GM19395 (cell line): ENCODE measurements at regions not wholly inside any gene's neighbourhood (a gene's known extent, or its start where the extent isn't known, plus 50 kb on each side); places are given as distances from the start of the nearest gene placed in this dataset.
A peak's percentile ranks its signal among the peaks of the same experiment; 100 is the strongest.
"Not testable (repeated sequence)": the region's sequence is repeated elsewhere in the genome, so short reads cannot be mapped to it uniquely, and the experiment has no call there.

Source experiments
- ATAC-seq: cut with Tn5 transposase; IDR thresholded peaks from one replicate; pipeline ENCODE4 v1.9.1; 2021; ENCODE audit warnings: mild to moderate bottlenecking, moderate library complexity; ENCODE audit not compliant: unreplicated experiment

DNA sequence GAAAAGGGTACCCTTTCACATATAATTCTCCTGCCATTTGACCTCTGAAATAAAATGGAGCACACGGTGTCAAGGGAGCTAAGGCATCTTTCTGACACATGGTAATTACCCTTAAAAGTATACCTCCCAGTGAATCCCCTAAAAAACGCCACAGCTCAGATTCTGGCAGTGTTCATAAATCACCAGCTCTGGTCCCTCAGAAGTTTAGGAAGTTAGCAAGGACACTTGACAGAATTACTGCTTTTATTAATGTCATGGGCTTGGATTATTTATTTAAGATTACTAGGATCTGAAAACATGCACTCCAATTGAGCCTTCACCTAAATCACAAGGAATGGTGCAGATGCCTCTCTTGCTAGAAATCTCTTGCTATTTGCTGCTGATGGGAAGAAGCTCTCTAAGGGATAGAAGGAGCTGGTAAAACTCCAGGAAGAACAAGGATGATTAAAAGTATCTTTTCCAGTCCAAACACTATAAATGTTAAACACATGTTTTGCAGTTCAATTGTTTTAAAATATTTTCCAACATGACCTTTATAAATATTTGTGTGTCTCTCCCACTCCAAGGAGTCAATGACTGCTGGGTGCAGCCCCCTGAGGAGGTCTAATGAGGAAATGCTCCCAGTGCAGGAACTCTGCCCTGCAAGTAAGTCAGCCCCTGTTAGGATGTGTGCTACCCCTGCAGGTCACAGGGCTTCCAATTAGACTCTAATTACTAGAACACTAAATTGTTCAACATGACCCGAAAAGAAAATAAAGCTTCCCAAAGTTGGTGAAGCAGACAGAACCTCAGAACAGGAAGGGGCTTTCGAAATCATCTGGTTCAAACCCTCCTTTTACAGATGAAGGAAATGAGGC lies 230.3 kb downstream of the TFAP2A start:
- no peak for ATAC-seq

DNA sequence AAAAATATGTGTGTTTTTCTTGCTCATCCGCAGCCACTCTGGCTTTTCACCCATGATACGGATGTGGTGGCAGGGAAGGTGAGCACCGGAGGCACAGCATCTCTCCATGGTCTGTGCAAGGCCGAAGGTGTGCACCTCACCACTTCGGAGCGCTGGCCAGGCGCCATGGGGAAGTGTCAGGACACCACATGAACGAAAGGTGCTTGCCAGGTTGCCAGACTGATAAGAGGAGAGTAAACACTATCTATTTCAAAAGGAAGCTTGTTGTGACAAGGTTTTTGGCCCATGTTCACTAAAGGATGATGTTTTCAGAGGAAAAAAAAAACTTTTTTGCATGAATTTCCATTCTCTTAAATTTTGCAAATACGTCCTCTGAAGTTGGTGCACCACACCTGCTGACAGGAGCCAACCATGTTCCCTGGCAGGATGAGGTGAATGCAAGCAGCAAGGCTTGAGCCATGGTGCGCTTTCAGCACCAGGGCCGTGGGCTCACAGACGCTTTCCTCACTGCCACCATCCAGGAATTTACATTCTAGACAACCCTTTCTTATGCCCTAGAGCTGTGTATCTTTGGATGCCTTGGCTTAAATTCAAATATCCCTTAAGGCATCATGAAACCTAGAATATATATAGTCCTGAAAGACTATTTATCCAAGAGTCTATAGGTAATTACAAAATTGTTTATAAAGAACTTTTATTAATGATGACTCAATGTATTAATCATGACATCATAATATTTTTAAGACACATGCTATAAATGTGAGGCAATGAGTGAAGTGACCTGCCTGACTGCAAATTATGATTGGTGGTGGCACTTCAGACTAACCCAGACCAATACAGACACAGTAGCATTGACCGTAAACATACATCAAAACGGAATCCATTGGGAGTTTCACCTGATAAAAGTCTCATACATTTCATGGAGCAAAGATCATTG lies 234.5 kb downstream of the TFAP2A start:
- no peak for ATAC-seq

DNA sequence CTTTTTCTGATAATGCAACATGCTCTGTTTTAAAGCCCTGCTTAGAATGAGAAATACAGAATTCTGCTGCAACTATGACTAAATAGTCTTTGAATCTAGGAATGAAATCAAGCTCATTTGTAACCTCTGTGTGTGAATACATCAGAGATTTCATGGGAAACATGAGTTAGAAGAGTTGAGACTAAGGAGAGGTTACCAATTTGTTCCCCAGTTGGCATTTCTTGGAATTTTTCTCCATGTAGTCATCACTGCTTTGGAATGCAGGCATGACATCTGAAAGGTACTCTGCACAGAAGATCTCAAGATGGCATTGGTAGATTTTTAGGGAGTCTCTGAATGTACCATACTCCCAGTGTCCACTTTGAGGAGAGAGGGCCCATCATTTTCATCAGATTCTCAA lies 237.2 kb downstream of the TFAP2A start:
- no peak for ATAC-seq

DNA sequence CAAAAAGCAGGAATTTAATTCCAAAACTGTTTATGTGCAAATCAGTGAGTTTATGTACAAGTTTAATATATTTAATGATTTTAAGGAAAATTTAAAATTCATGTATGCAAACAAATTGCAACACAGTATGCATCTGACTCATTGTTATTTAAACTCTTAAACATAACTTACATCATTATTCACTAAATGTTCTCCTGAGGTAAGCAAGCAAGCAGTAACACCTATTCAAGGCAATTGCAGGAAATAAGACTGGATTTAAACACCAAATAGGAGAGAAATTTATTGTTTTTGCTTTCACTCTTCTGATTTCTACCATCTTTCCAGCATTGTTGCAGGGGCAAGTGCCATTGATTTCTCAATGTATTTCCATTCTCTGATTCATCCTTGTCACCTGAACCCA lies 239.5 kb downstream of the TFAP2A start:
- no peak for ATAC-seq

DNA sequence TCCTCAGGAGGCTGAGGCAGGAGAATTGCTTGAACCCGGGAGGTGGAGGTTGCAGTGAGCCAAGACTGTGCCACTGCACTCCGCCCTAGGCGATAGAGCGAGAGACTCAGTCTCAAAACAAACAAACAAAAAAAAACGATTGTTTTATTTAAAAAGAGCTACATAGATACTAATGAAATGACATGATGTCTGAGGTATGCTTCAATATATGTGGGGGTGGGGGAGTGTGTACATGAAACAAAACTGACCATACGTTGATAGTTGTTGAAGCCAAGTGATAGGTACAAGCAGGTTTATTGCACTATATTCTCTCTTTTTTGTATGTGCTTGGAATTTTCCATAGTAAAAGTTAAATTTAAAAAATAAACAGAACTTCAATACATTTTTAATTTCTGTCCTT lies 240.1 kb downstream of the TFAP2A start:
- no peak for ATAC-seq

DNA sequence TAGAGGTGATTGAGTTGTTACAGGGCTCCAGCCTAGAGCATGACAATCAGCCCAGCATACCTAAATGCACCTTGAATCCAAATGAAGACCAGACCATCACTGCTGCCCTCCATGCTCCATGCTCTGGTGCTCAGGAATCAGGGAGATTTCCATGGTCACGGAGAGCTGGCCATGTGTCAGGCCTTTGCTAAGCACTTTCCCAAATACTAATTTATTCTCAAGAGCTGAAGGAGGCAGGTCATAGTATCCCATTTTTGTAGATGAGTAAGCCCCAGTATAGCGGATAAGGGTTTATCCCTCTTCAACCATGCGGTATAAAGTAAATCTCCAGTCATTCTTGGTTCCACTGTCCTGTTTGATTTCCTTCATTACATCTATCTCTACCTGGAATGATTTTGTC lies 240.8 kb downstream of the TFAP2A start:
- no peak for ATAC-seq

DNA sequence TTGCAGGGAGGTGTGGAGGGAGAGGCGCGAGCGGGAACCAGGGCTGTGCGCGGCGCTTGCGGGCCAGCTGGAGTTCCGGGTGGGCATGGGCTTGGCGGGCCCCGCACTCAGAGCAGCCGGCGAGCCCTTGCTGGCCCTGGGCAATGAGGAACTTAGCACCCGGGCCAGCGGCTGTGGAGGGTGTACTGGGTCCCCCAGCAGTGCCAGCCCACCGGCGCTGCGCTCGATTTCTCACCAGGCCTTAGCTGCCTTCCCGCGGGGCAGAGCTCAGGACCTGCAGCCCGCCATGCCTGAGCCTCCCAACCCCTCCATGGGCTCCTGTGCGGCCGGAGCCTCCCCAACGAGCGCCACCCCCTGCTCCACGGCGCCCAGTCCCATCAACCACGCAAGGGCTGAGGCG lies 243.2 kb downstream of the TFAP2A start:
- ATAC-seq, result not testable (repeated sequence)

DNA sequence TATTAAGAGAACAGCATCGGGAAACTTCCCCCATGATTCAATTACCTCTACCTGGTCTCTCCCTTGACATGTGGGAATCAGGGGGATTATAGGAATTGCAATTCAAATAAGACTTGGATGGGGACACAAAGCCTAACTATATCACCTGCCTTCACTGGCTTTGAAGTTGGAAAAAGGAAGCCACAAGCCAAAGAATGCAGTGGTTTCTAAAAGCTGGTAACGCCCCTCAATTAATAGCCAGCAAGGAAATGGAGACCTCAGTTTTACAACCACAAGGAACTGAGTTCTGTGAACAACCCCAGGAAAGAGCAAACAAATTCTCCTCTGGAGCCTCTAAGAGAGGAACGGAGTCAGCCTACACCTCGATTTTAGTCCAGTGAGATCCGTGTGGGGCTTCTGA lies 244.1 kb downstream of the TFAP2A start:
- no peak for ATAC-seq

DNA sequence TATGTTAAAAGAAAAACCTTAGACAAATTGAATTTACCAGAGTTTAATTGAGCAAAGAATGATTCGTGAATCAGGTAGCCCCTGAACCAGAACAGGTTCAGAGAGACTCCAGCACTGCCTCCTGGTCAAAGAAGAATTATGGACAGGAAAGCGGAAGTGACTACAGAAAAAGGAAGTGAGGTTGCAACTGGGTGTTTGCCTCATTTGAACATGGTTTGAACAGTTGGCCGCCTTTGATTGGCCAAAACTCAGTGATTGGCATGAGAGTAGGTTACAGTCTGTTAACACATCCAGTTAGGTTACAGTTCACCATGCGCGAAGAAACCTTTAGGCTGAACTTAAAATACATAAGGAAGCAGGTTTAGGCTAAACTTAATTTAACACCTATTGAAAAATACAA lies 248.8 kb downstream of the TFAP2A start:
- no peak for ATAC-seq

DNA sequence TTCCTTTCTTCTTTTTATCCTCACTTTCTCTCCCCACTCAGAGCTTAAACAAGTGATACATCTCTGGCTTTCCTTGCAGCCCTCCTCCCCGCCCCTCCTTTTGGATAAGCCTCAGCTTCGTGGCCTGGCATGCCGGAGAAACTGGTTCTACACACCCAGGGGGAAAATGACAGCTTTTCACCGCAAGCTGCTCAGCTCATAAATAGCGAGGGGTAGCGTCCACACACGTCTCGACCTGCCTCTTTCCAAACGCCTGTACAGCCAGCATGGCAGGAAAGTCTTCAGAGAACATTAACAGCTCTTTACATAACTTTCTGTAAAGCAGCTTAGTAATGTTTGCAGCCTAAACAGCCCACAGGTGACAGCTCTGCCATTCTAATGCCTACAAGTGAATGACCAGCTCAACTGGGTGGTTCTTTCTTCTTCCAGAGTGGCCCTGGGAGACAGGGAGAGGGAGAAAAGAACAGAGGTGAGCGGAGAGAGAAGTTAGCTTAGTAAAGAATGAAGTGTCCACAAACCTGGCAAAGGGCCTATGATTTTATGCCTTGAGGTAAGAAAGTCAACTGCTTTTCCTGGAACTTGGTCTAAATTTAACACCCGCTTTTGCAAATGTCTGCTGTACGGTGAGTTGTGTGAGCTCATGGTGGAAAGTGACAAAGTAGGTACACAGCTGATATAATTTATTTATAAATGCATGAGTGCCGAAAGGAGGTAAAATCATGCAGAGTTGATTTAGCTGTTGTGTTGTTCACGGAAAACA lies 251.5 kb downstream of the TFAP2A start:
- ATAC-seq, result no peak

DNA sequence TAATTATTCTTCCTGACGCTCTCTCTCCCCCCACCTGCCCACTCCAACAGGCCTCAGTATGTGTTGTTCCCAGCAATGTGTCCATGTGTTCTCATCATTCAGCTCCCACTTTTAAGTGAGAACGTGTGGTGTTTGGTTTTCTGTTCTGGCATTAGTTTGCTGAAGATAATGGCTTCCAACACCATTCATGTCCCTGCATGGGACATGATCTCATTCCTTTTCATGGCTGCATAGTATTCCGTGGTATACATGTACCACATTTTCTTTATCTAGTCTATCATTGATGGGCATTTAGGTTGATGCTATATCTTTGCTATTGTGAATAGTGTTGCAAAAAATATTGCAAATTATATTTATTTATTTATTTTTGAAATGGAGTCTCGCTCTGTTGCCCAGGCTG lies 258.0 kb downstream of the TFAP2A start:
- ATAC-seq, result no peak

DNA sequence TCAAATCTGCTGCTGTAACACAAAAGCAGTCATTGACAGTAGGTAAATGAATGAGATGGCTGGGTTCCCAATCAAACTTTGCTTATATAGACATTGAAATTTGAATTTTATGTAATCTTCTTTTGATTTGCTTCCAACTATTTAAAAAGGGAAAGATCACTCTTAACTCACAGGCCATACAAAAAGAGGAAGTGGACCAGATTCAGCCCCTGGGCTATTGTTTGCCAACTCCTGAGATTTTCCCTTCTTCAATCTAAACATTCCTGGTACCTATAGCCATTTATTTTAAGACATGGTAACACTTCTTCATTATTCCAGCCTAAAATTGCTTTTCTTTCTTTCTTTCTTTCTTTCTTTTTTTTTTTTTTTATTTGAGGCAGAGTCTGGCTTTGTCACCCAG lies 260.6 kb downstream of the TFAP2A start:
- no peak for ATAC-seq

DNA sequence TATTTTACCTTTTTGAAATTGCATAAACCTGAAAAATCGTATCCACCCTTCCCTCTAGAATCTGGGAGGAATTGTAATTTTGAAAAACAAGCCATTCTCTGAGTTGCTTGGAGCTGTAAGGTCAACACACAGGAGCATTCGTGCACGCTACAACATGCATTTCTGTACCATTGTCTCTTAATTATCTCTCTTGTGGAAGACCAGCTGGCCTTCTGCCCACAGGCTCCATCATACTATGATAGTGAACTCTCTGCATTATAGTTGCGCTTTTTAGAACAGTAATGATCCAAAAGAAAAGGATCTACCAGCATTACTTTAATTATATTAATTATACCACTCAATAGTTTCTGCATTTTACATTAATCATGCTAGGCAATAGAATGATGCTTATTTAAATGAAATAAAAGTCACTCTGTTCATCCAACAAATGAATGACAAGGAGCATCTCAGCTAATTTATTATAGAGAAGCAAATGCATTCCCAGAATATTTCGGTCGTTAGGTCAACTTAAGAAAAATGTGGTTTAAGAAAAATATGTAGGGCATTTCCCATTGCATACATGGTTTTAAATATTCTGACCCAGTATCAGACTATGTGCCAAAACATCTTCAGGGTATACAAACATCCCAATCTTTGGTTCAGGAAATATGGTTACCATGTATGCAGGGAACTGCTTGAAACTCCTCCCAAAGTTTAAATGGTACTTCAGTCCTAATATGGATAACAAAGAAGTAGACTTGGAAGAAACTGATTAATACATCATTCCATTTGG lies 263.5 kb downstream of the TFAP2A start:
- ATAC-seq, result no peak

DNA sequence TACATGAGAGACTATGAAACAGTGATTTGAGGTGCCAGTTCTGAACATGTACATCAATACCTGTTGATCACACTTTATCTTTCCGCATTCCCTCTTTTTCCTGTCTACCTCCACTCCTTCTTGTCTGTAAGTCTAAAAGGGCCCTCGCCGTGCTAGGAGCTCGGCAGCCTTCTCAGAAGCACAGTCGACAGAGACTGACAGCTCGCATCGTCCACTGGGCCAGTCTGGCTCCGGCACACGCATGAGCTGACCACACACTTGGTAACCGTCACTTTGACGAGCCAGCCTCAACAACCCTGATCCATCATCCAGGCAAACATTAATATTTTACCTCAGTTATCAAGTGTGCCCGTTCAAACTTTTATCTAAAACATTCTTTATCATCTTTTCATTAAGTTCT lies 265.3 kb downstream of the TFAP2A start:
- ATAC-seq, result no peak

DNA sequence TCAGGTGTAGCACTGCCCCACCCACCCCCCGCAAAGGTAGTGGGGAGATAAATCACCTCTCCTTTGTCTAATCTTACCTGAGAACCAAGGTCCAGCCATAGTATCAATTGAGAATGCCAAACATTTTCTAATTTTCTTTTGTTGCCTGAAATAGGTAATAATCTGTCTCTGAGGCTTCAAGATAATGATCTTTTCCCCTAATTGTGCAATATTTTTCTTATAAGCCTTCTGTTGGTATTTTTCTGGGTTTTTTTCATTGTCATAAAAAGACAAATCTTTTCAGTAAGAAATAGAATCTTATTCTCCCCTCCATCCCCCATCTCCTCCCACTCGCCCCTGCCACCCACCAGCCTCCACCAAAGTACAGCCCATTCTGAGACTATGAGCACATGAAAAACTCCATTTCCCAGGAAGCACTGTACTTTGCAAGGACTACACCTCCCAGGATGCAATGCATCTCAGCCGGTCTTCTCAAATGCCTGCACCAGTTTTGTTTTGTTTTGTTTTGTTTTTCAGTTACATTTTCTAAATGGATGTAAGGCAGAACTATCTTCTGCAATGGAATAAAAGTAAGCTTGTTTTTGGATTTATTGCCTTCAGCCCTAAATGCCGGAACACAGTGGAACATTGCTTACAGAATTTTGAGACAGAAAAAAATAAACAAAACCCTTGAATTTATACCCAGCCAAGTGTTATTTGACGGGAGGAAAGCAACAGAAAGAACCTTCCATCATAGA lies 268.0 kb downstream of the TFAP2A start:
- ATAC-seq, result peak; percentile 100

DNA sequence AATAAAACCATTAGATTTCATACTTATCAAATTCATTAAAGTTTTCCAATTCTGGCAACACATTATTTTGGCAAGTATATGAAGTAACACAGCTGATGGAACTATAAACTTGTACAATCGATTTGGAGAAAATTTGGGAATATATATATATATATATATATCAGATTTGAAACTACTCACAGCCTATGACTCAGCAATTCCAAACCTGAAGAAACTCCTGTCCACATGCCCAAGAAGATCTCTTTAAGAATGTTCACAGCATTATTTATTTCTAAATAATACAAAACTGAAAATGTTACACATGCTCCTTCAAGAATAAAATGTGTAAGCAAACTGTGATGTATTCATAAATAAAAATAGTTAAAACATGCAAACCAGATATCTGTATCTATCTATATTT lies 270.1 kb downstream of the TFAP2A start:
- no peak for ATAC-seq

DNA sequence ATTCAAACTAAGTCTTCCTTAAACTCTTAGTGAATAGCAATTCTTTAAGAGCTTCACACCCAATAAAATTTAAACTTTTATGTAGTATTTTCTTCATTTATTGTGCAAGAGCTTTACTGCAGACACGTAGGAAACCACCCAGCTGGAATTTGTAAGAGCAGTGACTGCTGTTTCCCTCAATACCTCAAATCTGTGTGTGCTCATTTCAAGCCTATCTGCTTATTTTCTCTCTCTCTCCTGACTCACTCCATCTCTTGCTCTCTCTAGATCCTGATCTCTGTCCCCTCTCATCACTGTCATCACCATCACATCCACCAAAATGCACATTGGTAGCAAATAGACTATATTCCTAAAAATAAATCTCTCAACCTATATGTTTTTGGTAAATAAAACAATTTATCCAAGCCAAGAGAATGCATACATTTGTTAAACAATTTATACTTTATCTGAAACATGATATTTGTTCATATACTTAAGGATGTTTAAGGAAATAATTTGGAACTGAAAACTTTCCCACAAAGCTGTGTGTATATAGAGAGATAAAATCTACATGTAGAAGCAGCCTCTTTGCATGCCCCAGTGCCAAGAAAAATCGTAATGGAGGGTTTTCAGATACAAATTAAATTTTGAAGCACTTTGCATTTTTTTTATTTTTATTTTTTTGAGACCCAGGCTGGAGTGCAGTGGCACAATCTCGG lies 273.0 kb downstream of the TFAP2A start:
- no peak for ATAC-seq

DNA sequence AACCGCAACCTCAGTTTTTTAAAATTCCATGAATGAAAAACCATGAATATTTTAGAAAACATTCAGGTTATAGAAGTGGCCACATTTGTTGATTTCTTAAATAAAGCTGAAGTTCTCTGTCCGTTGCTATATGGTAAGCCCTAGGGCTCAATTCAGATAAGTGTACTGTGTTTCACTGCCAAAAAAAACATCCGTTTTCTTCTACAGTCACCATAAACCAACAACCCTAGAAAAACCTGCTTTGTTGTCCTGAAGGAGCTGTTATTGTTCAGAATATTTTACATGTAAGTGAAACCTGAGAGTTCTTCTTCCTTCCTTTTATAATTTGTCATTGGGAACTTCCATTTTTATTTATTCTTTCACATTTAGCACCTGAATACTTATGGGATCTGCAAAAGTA lies 274.1 kb downstream of the TFAP2A start:
- no peak for ATAC-seq

DNA sequence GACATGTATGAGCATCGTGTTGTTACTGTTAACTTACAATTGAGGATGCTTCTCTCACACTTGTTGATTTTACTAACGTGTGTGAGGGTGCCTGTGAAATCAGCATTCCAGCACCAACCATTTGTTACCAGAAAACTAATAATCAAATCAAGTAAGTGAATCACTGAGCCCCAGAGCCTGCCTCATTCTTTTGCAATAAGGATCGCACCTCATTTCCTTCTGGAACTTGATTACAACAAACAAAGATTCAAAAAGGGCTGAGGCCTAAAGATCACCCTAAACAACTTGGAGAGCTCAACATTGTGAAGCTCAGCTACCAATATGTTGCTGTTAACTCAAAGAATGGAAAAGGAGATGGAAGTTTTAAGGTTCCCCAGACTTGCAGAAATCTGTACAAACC lies 274.7 kb downstream of the TFAP2A start:
- ATAC-seq, result no peak
